GM19452 (cell line): ENCODE measurements at regions not wholly inside any gene's neighbourhood (a gene's known extent, or its start where the extent isn't known, plus 50 kb on each side); places are given as distances from the start of the nearest gene placed in this dataset.

Source experiments
- ATAC-seq: cut with Tn5 transposase; IDR thresholded peaks from one replicate; pipeline ENCODE4 v1.9.1; 2021; ENCODE audit not compliant: unreplicated experiment

DNA sequence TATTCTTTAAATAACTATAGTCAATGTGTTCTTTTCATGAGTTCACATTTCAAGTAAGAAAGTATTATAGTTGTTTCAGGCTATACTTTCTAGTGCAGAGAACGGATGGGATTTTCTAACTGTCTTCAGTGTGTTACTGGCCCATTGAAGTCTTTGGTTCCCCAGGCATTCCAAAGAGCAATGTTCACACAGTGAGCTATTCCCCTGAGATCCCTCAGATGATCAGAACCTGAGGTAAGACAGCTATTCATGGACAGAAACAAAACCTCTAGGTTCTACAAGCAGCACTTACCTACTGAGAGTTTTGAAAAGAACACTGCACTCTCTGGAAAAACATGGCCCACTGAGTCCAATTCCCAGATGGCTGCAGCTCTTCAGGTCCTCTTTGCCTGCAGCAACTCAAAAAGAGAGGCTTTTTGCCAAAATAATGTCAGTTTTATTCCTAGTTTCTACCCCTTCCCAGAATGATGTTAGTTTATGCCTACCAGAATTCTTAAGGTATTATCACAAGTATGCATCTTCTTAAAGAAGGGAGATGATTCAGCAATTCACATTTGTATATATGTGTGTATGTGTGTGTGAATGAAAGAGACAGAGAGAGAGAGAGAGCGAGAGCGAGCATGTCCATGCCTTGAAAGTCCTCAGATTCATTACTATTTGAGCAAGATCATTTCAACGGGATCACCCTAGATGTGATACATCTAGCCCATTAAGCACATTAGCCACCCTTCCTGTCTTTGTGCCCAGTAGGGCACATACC, 146.1 kb downstream of the PDHA2 start:
- ATAC-seq, result no peak

GRCh38 chr4:95987851-95988250, 148.0 kb downstream of the PDHA2 start:
- no peak for ATAC-seq

- ATAC-seq, result no peak
Measured at GRCh38 chr4:95998311-95998710, 158.4 kb downstream of the PDHA2 start.

DNA sequence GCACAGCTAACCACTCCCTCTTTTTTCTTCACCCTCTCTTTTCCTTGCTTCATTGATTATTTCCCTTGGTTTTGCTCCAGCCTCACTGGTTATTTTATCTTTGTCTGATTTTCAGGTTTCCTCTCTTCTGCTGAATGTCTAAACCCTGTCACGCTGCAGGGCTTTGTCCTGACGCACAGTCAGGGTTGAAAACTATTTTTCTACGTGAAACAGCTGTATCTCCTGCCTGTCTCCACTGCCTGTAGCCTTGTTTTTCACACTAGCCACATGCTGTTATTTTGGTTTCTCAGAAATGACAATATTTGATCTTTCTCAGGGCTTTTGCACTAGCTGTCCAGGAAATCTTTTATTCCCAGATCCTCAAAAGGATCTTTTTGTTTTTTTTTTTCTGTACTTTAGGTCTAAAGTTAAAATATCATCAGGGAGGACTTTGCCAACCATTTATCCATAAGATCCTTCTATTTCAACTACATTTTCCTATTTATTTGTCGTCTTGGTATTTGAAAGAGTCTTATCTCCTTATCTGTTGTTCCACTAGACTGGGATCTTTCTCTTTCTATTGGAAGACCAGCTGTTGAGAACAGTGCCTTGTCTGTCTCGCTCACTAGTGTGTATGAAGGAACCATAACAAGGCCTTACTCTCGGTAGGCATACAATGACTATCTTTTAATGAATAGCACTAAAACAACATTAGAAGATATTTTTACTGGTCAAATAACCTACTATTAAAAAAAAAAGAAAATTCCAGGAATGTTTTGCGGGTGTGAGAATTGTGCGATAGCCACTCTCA, 164.3 kb downstream of the PDHA2 start:
- ATAC-seq, result no peak

DNA sequence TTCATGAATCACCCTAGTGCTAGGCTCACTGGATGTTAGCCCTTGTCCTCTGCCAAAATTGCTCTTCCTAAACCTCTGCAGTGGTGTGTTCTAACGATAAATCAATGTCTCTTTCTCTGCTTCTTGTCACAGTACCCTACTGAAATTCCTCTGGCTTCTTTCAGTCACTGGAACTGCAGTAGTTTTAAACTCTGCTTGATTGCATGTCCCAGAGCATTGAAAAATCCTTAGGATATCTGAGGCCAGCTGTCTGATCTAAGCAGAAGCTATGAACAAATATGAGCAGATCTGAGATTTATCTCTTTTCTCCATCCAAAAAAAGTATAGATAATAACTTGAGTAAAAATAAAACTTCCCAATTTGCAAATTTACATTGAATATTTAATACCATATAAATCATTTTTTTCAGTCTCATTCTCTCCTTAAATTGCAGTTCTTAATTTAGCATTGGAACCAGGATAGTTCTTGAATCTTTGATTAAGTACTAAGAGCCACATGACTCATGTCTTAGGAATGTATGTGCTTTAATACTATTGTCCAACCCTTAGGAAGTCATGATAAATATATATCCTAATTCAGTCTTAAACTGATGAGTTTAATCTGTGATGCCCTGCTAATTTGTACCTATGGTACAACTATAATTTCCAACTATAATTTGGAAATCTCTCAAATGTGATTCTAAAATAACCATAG, 169.7 kb downstream of the PDHA2 start:
- ATAC-seq, result no peak

- ATAC-seq, result no peak
Measured at GRCh38 chr4:96012687-96013086, 172.8 kb downstream of the PDHA2 start.

DNA sequence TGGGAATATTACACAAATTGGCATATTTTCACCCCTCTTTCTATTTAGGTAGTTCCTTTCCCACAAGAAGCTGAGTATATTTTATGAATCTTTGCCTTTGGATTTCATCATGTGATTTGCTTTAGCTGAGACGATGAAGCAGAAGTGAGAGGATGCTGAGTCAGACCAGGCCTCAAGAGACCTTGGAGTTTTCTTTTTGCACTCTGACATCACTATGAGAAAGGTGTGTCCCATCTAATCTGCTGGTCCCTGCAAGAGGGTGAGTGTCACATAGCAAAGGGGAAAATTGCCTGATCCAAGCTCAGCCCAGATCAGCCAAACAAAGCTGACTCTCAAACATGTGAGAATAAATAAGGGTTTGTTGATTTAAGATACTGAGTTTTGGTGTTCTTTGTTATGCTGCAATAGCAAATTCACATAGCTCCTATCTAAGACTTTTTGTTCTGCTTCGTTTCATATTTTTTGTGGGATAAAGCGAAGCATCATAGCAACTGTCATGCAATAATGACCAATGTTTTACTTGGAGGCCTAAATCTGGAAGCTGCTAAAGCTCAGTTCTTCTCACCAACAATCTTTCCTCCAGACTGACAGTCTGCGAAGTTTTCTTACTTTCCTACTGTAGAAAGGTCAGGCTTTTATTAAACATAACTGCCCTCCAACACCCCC, 176.9 kb downstream of the PDHA2 start:
- no peak for ATAC-seq

DNA sequence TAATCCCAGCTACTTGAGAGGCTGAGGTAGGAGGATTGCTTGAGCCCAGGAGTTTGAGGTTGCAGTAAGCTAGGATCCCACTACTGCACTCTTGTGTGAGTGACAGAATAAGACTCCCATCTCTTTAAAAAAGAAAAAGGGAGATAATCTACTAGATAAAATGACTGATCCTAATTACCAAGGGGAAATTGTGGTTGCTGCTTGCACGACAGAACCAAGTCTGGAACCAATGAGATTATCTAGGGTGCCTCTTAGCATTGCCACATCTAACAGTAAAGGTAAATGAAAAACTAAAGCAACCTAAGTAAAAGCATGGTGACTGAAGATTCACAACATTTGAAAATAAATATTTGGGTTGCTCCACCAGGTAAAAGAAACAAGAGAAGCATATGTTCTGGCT, 185.1 kb downstream of the PDHA2 start:
- no peak for ATAC-seq

GRCh38 chr4:96035727-96036126, 195.8 kb downstream of the PDHA2 start:
- ATAC-seq, result no peak

- ATAC-seq, result no peak
Measured at GRCh38 chr4:96036781-96037180, 196.9 kb downstream of the PDHA2 start.

GRCh38 chr4:96037705-96038104, 197.8 kb downstream of the PDHA2 start:
- no peak for ATAC-seq

DNA sequence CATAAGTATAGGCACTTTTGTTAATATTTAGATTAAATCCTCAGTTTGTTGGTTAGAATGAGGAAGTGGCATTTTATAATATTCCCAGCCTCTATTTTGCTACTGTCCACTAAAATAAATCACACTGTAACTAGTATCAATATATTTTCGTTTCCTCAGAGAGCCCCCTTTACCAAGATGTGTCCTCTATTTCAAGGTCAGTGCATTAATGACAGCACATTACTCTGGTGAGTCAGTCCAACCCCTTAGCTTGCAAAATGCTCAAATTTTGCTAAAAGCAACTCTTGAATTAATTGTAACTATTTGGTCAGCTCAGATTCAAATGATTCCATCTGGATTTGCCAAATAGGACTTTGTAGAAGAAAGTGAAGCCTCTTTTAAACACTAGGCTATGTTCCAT, 199.3 kb downstream of the PDHA2 start:
- ATAC-seq, result no peak

DNA sequence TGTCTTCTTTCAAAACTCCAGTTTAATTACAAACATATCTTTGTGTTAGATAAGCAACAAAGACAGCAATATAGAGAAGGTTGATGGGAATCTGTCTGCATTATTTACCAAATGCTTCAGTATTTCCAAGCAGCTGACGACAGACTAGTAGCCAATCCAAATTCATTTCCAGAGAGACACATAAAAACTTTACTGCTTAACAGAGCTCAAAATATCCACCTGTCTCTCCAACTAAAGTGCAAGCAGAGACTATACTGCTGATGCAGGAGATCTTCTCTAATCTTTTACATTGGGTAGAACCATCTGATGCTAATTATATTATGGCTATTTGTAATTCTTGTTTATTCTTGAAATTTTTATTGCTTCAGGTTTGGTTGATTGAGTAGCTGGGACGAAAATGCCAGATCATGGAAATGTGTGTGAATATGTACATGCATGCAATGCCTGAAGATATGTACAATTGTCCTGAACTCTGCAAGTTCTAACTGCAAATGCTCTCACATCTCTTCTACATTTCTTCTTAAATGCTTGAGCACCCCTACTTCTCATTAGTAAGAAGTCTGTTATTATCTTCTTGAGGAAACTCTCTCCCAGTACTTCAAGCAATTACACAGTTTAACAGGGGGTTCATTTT, 200.0 kb downstream of the PDHA2 start:
- no peak for ATAC-seq

DNA sequence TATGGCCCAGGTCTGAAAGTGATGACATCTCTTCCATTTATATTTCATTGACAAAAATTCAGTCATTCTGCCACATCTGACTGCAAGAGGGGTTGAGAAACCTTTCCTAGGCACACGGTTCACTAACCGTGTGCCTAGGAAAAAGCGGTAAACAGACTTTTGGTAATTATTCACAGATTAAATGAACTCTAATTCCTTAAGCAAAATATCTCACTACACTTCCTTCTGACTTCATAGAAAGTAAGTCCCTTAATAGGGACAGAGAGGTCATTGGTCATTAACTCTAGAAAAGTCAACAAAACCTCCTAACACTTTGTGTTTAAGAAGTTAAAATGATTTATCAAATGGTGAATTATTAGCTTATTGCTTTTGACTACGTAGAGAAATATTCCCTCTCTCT, 205.1 kb downstream of the PDHA2 start:
- no peak for ATAC-seq

- ATAC-seq, result no peak
Measured at GRCh38 chr4:96052827-96053226, 212.9 kb downstream of the PDHA2 start.

GRCh38 chr4:96056346-96056934, 216.5 kb downstream of the PDHA2 start:
- ATAC-seq, result no peak

DNA sequence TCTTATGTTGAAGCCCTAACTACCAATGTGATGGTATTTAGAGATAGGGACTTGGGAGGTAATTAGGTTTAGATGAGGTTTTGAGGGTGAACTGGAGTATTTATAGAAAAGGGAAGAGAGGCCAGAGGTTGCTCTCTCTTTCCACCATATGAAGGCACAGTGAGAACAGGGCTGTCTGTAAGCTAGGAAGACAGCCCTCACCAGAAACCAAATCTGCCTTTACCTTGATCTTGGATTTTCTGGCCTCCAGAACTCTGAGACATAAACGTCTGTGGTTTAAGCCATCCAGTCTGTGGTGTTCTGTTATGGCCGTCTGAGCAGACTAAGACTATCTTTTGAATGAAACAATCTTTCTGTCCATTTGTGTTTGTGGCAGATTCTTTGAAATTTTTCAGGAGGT, 223.7 kb downstream of the PDHA2 start:
- no peak for ATAC-seq

- no peak for ATAC-seq
Measured at GRCh38 chr4:96073461-96073860, 233.6 kb downstream of the PDHA2 start.

GRCh38 chr4:96092151-96092705, 252.3 kb downstream of the PDHA2 start:
- peak; percentile 48 for ATAC-seq

DNA sequence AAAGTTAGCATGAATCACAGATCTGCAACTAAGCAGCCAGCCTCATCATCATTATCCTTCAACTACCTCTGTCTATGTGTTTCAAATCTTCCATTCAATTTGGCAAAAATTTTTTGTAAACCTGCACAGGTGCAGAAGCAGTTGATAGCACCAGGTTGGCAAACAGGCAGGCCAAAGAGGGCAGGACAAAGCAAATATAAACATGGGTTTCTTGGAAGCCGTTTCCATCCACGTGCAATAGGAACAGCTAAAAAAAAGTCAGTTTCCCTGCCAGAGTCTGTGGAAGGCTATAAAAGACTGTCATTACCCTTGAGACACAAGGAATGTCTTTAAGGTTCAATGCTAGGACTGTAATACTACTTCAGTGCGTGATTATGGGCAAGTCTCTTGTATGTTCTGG, 253.2 kb downstream of the PDHA2 start:
- ATAC-seq, result no peak
